K562 (cell line): ENCODE measurements at regions not wholly inside any gene's neighbourhood (a gene's known extent, or its start where the extent isn't known, plus 50 kb on each side); places are given as distances from the start of the nearest gene placed in this dataset.

Source experiments
- MCM7 ChIP-seq, 2 experiments: fragments of 450-650 bp; IDR thresholded peaks; 2 replicates each; pipeline ENCODE4 v1.6.1; 2016 to 2018
- POLR2AphosphoS5 ChIP-seq: IDR thresholded peaks from 2 replicates; pipeline ENCODE4 v1.6.1; 2011; ENCODE audit warnings: mild to moderate bottlenecking, low read depth, low read length, moderate library complexity; ENCODE audit not compliant: control insufficient read depth, insufficient read depth
- ZNF175 ChIP-seq: fragments of 200-800 bp; sonication (Bioruptor generic); IDR thresholded peaks from 2 replicates; pipeline ENCODE4 v1.6.1; 2016; ENCODE audit warnings: low read depth, mild to moderate bottlenecking, missing genetic modification characterization, missing compliant biosample characterization
- ZNF384 ChIP-seq: IDR thresholded peaks from 2 replicates; pipeline ENCODE4 v1.6.1; 2012; ENCODE audit warnings: low read depth, low read length, improper control_type of control experiment
- ZNF431 ChIP-seq: sonication (generic); formaldehyde crosslinking; IDR thresholded peaks from 2 replicates; pipeline ENCODE4 v1.8.0; 2022; ENCODE audit warnings: mild to moderate bottlenecking, missing genetic modification reagents
- TF ChIP-seq, protein P1 (sequence below): conservative IDR thresholded peaks from 2 replicates; pipeline ENCODE4 v1.6.1; 2011; ENCODE audit warnings: low read depth, mild to moderate bottlenecking, low read length; ENCODE audit not compliant: control insufficient read depth
- TF ChIP-seq, protein P2 (sequence below): fragments of 250-450 bp; sonication (Bioruptor Pico); IDR thresholded peaks from 2 replicates; pipeline ENCODE4 v1.8.0; 2022; ENCODE audit warnings: inconsistent platforms
- TF ChIP-seq, protein P3 (sequence below): fragments of 450-650 bp; IDR thresholded peaks from 2 replicates; pipeline ENCODE4 v1.6.1; 2017; ENCODE audit warnings: antibody characterized with exemption, mild to moderate bottlenecking

GRCh38 chr10:10460451-10460850 is 557.2 kb upstream of the CELF2 start (continued):
- TF ChIP-seq ZNF384 (no peak), ZNF431 (CRISPR knock-in tag) (no peak), POLR2AphosphoS5 (no peak), ZNF175 (no peak), MCM7 (IDR thresholded peaks at IDR 0.05) (no peak)
- TF ChIP-seq, protein P1, sequence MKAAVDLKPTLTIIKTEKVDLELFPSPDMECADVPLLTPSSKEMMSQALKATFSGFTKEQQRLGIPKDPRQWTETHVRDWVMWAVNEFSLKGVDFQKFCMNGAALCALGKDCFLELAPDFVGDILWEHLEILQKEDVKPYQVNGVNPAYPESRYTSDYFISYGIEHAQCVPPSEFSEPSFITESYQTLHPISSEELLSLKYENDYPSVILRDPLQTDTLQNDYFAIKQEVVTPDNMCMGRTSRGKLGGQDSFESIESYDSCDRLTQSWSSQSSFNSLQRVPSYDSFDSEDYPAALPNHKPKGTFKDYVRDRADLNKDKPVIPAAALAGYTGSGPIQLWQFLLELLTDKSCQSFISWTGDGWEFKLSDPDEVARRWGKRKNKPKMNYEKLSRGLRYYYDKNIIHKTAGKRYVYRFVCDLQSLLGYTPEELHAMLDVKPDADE, result no peak
- TF ChIP-seq, protein P2, sequence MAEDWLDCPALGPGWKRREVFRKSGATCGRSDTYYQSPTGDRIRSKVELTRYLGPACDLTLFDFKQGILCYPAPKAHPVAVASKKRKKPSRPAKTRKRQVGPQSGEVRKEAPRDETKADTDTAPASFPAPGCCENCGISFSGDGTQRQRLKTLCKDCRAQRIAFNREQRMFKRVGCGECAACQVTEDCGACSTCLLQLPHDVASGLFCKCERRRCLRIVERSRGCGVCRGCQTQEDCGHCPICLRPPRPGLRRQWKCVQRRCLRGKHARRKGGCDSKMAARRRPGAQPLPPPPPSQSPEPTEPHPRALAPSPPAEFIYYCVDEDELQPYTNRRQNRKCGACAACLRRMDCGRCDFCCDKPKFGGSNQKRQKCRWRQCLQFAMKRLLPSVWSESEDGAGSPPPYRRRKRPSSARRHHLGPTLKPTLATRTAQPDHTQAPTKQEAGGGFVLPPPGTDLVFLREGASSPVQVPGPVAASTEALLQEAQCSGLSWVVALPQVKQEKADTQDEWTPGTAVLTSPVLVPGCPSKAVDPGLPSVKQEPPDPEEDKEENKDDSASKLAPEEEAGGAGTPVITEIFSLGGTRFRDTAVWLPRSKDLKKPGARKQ (CRISPR knock-in tag), result no peak
- TF ChIP-seq, protein P3, sequence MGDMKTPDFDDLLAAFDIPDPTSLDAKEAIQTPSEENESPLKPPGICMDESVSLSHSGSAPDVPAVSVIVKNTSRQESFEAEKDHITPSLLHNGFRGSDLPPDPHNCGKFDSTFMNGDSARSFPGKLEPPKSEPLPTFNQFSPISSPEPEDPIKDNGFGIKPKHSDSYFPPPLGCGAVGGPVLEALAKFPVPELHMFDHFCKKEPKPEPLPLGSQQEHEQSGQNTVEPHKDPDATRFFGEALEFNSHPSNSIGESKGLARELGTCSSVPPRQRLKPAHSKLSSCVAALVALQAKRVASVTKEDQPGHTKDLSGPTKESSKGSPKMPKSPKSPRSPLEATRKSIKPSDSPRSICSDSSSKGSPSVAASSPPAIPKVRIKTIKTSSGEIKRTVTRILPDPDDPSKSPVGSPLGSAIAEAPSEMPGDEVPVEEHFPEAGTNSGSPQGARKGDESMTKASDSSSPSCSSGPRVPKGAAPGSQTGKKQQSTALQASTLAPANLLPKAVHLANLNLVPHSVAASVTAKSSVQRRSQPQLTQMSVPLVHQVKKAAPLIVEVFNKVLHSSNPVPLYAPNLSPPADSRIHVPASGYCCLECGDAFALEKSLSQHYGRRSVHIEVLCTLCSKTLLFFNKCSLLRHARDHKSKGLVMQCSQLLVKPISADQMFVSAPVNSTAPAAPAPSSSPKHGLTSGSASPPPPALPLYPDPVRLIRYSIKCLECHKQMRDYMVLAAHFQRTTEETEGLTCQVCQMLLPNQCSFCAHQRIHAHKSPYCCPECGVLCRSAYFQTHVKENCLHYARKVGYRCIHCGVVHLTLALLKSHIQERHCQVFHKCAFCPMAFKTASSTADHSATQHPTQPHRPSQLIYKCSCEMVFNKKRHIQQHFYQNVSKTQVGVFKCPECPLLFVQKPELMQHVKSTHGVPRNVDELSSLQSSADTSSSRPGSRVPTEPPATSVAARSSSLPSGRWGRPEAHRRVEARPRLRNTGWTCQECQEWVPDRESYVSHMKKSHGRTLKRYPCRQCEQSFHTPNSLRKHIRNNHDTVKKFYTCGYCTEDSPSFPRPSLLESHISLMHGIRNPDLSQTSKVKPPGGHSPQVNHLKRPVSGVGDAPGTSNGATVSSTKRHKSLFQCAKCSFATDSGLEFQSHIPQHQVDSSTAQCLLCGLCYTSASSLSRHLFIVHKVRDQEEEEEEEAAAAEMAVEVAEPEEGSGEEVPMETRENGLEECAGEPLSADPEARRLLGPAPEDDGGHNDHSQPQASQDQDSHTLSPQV, result no peak
